Left ventricle myocardium inferior (tissue), 1 donor: ENCODE measurements at regions not wholly inside any gene's neighbourhood (a gene's known extent, or its start where the extent isn't known, plus 50 kb on each side); places are given as distances from the start of the nearest gene placed in this dataset.
"Not testable (repeated sequence)": the region's sequence is repeated elsewhere in the genome, so short reads cannot be mapped to it uniquely, and the experiment has no call there.

Experiments used
- DNase-seq: peaks from one replicate; pipeline ENCODE4 v3.0.0-alpha.2; 2020
- H3K27ac ChIP-seq: fragments of 200-600 bp; replicated peaks from 2 replicates; pipeline ENCODE4 v1.8.0; 2021
- H3K27me3 ChIP-seq: fragments of 200-600 bp; 2 replicates; pipeline ENCODE4 v1.8.0; 2021; ENCODE audit warnings: low read depth
- H3K36me3 ChIP-seq: fragments of 200-600 bp; 2 replicates; pipeline ENCODE4 v1.8.0; 2021
- H3K4me1 ChIP-seq: fragments of 200-600 bp; 2 replicates; pipeline ENCODE4 v1.8.0; 2021
- H3K4me3 ChIP-seq: fragments of 200-600 bp; 2 replicates; pipeline ENCODE4 v1.8.0; 2021; ENCODE audit warnings: mild to moderate bottlenecking, moderate library complexity
- H3K9me3 ChIP-seq: fragments of 200-600 bp; replicated peaks from 2 replicates; pipeline ENCODE4 v1.8.0; 2021
- CTCF ChIP-seq: fragments of 200-600 bp; IDR thresholded peaks from 2 replicates; pipeline ENCODE4 v1.8.0; 2021; ENCODE audit warnings: antibody characterized with exemption, mild to moderate bottlenecking, borderline replicate concordance
- intact Hi-C: fragments of 100-400 bp; cut with micrococcal nuclease; formaldehyde crosslinking; loops from one replicate; pipeline ENCODE4 v1.11.0; 2022
- donor health status: DM: no; HTN: yes; CAD: no; lungs with severe emphysema.

DNA sequence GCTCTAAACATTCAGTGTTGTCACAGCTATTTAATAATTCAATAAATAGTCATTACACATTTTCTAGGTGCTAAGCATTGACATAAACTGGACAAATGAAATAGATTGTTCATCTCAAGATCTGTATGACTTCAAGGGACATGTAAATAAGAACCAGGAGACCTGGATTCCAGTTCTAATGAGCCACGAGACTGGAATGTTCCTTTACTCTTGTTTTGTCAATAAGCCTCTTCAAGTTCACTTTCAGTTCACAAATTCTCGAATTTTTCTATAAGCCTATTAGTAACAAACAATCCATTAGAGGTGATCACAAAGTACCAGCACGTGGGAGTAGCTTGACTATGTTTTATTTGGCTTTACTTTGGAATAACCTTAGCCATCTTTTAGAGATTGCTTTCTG is 514.0 kb upstream of the SMIM31 start:
- H3K27ac ChIP-seq: no peak overlapping the region
- no peaks in the 10 kb centered on the region for H3K27me3 ChIP-seq
- no peak overlapping the region for H3K4me3 ChIP-seq
- no peak for TF ChIP-seq CTCF
- H3K9me3 ChIP-seq: no peaks in the 10 kb centered on the region
- no peak for DNase-seq
- no peaks in the 10 kb centered on the region for H3K4me1 ChIP-seq
- intact Hi-C loops: no loop called here
- no peaks in the 10 kb centered on the region for H3K36me3 ChIP-seq

DNA sequence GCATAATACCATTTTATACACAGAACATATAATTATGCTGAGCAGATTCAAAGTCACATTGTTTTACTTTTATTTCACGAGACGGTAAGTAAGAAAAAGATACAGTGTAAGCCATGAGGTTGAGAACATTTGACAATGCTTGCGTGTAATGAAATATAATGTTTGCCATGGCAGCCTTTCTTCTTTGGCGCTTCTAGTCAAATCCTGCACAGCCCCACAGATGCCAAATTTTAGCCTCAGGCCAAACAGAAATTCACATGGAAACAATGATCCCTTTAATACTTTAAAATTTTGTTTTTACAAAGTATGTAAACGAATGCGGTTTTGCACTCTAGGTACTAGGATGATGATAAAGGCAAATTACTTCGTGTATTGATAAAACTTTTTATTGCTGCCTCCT is 502.7 kb upstream of the SMIM31 start:
- DNase-seq: no peak
- H3K27me3 ChIP-seq: no peaks in the 10 kb centered on the region
- intact Hi-C loops: no loop called here
- H3K4me3 ChIP-seq: no peak overlapping the region
- no peaks in the 10 kb centered on the region for H3K36me3 ChIP-seq
- H3K27ac ChIP-seq: no peak overlapping the region
- H3K4me1 ChIP-seq: no peaks in the 10 kb centered on the region
- no peak for TF ChIP-seq CTCF
- H3K9me3 ChIP-seq: peaks cover 8% of the 10 kb centered on the region

GRCh38 chr4:164252286-164252685 is 501.6 kb upstream of the SMIM31 start:
- DNase-seq: no peak
- no peak for TF ChIP-seq CTCF
- Histone ChIP-seq H3K4me3 (no peak overlapping the region), H3K36me3 (no peaks in the 10 kb centered on the region), H3K27me3 (no peaks in the 10 kb centered on the region), H3K4me1 (no peaks in the 10 kb centered on the region), H3K9me3 (peaks cover 12% of the 10 kb centered on the region), H3K27ac (no peak overlapping the region)
- intact Hi-C loops: no loop called here

GRCh38 chr4:164261831-164262230 is 492.1 kb upstream of the SMIM31 start:
- Histone ChIP-seq H3K27me3 (no peaks in the 10 kb centered on the region), H3K36me3 (no peaks in the 10 kb centered on the region), H3K4me1 (no peaks in the 10 kb centered on the region), H3K9me3 (peaks cover 14% of the 10 kb centered on the region), H3K4me3 (no peak overlapping the region), H3K27ac (no peak overlapping the region)
- DNase-seq: no peak
- intact Hi-C loops: no loop called here
- no peak for TF ChIP-seq CTCF

- H3K9me3 ChIP-seq, H3K4me1 ChIP-seq, H3K36me3 ChIP-seq, H3K27ac ChIP-seq, H3K4me3 ChIP-seq, H3K27me3 ChIP-seq, intact Hi-C loops, DNase-seq: not testable (repeated sequence)
Observed at GRCh38 chr4:164262508-164262907, 491.4 kb upstream of the SMIM31 start.

DNA sequence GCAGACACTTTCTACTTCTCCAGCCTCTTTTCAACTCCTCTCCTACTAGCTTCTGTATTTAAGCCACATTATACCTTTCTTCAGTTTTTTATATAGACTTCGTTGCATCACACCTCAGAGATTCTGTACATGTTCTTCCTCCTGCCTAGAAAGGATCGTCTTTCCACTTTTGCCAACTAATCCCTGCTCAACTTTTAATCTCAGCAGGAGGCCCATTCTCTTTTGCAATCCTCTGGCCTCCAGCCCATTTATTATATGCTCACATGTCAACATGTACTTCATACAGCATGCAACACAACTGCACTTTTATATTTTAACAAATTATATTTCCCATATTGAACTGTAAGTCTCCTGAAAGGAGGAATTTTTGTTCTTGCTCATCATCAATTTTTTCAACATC is 476.5 kb upstream of the SMIM31 start:
- H3K27ac ChIP-seq, DNase-seq, H3K4me3 ChIP-seq, H3K9me3 ChIP-seq, H3K4me1 ChIP-seq, intact Hi-C loops, H3K27me3 ChIP-seq, H3K36me3 ChIP-seq: not testable (repeated sequence)

- H3K27ac ChIP-seq: no peak overlapping the region
- TF ChIP-seq CTCF: no peak
Observed at GRCh38 chr4:164287173-164287572, 466.8 kb upstream of the SMIM31 start.

More at GRCh38 chr4:164287173-164287572, 466.8 kb upstream of the SMIM31 start:
- no peak overlapping the region for H3K4me3 ChIP-seq
- H3K27me3 ChIP-seq: no peaks in the 10 kb centered on the region
- H3K9me3 ChIP-seq: no peaks in the 10 kb centered on the region
- intact Hi-C loops: no loop called here
- H3K4me1 ChIP-seq: no peaks in the 10 kb centered on the region
- no peak for DNase-seq
- H3K36me3 ChIP-seq: no peaks in the 10 kb centered on the region
